A549 (cell line): ENCODE measurements at regions not wholly inside any gene's neighbourhood (a gene's known extent, or its start where the extent isn't known, plus 50 kb on each side); places are given as distances from the start of the nearest gene placed in this dataset.

Source experiments
- ATAC-seq, 2 experiments: fragments of 200-7000 bp in 1 of 2; fragments of >200 bp in 1 of 2; cut with Nextera tagmentation in 1 of 2; cut with Tn5 transposase in 1 of 2; 3 replicates each; pipeline versions ENCODE4 v1.8.0 to v1.9.1; 2018 to 2020; ENCODE audit warnings: mild to moderate bottlenecking in 1 of 2, moderate library complexity in 1 of 2
- CTCF ChIA-PET: fragments of 300-600 bp; sonication (Branson Sonifier 250); formaldehyde crosslinking; extraction: SDS; loops from one replicate; lab custom pipeline; 2021; ENCODE audit warnings: antibody characterized with exemption, inconsistent platforms; lab: Yijun Ruan, JAX
- POLR2A ChIA-PET: fragments of 350-600 bp; formaldehyde crosslinking; extraction: SDS; loops from one replicate; lab custom pipeline; 2021; ENCODE audit warnings: antibody characterized with exemption, inconsistent platforms; lab: Yijun Ruan, JAX
- DNase-seq, 2 experiments: peaks; one replicate each; pipeline versions ENCODE4 v3.0.0 to v3.0.0-alpha.2; 2011 to 2016; ENCODE audit warnings: low read depth in 1 of 2, low spot score in 1 of 2
- FAIRE-seq: peaks from 2 replicates; lab custom pipeline; 2011; peaks lifted over from hg19 to GRCh38; lab: Jason Lieb, UNC
- H3K27ac ChIP-seq, 2 experiments: fragments of >200 bp; sonication (Bioruptor Twin); formaldehyde crosslinking; 3 replicates each; pipeline ENCODE4 v1.5.1; 2016 to 2017
- H3K4me1 ChIP-seq: fragments of >200 bp; sonication (Bioruptor Twin); formaldehyde crosslinking; 3 replicates; pipeline ENCODE4 v1.6.1; 2016
- H3K4me2 ChIP-seq: fragments of >200 bp; sonication (Bioruptor Twin); formaldehyde crosslinking; 3 replicates; pipeline ENCODE4 v1.6.1; 2016
- H3K4me3 ChIP-seq: fragments of >200 bp; sonication (Bioruptor Twin); formaldehyde crosslinking; 3 replicates; pipeline ENCODE4 v1.5.1; 2016
- H3K9me3 ChIP-seq: fragments of >200 bp; sonication (Bioruptor Twin); formaldehyde crosslinking; 3 replicates; pipeline ENCODE4 v1.6.1; 2016
- CBX8 ChIP-seq: fragments of 200-600 bp; sonication (generic); IDR thresholded peaks from 2 replicates; pipeline ENCODE4 v1.6.1; 2016
- CEBPB ChIP-seq, 2 experiments: fragments of >200 bp in 1 of 2; sonication (Bioruptor Twin) in 1 of 2; formaldehyde crosslinking in 1 of 2; IDR thresholded peaks; 2 replicates each; pipeline ENCODE4 v1.6.1; 2012 to 2016
- CHD2 ChIP-seq: fragments of 150-350 bp; IDR thresholded peaks from 2 replicates; pipeline ENCODE4 v1.6.1; 2014; ENCODE audit warnings: low read length; ENCODE audit not compliant: partially characterized antibody
- E2F6 ChIP-seq: IDR thresholded peaks from 2 replicates; pipeline ENCODE4 v1.6.1; 2012; ENCODE audit warnings: low read depth, borderline replicate concordance
- EHF ChIP-seq: fragments of 250-450 bp; sonication (Bioruptor Pico); IDR thresholded peaks from 2 replicates; pipeline ENCODE4 v1.5.0; 2020; ENCODE audit warnings: mild to moderate bottlenecking
- EHMT2 ChIP-seq: fragments of 200-600 bp; sonication (generic); IDR thresholded peaks from 2 replicates; pipeline ENCODE4 v1.6.1; 2016; ENCODE audit warnings: antibody characterized with exemption, low read depth, mild to moderate bottlenecking, moderate library complexity
- ELK1 ChIP-seq: fragments of 150-350 bp; IDR thresholded peaks from 2 replicates; pipeline ENCODE4 v1.6.1; 2014; ENCODE audit warnings: low read depth, mild to moderate bottlenecking, low read length
- FOSB ChIP-seq: fragments of 250-450 bp; sonication (Bioruptor Pico); IDR thresholded peaks from 2 replicates; pipeline ENCODE4 v1.5.0; 2020; ENCODE audit warnings: mild to moderate bottlenecking, moderate library complexity
- FOXS1 ChIP-seq: fragments of 250-450 bp; sonication (Bioruptor Pico); IDR thresholded peaks from 2 replicates; pipeline ENCODE4 v1.5.0; 2020; ENCODE audit warnings: mild to moderate bottlenecking, moderate library complexity
- GATA3 ChIP-seq: IDR thresholded peaks from 2 replicates; pipeline ENCODE4 v1.6.1; 2012; ENCODE audit warnings: borderline replicate concordance
- HEYL ChIP-seq: fragments of 250-450 bp; sonication (Bioruptor Pico); IDR thresholded peaks from 2 replicates; pipeline ENCODE4 v1.8.0; 2021; ENCODE audit warnings: mild to moderate bottlenecking, moderate library complexity
- HOXA7 ChIP-seq: fragments of 250-450 bp; sonication (Bioruptor Pico); IDR thresholded peaks from 2 replicates; pipeline ENCODE4 v1.5.0; 2020; ENCODE audit warnings: mild to moderate bottlenecking, moderate library complexity
- HOXB13 ChIP-seq: fragments of 250-450 bp; sonication (Bioruptor Pico); IDR thresholded peaks from 2 replicates; pipeline ENCODE4 v1.5.0; 2020; ENCODE audit warnings: low read depth, mild to moderate bottlenecking, moderate library complexity
- HOXB5 ChIP-seq: fragments of 250-450 bp; sonication (Bioruptor Pico); IDR thresholded peaks from 2 replicates; pipeline ENCODE4 v1.5.0; 2020; ENCODE audit warnings: mild to moderate bottlenecking, moderate library complexity
- JUN ChIP-seq, 2 experiments: fragments of >200 bp; sonication (Bioruptor Twin); formaldehyde crosslinking; IDR thresholded peaks; 2 replicates in 1 of 2; 3 replicates in 1 of 2; pipeline ENCODE4 v1.6.1; 2016 to 2017
- JUNB ChIP-seq: fragments of >200 bp; sonication (Bioruptor Twin); formaldehyde crosslinking; IDR thresholded peaks from 2 replicates; pipeline ENCODE4 v1.6.1; 2016
- KDM1A ChIP-seq: fragments of 200-600 bp; sonication (generic); IDR thresholded peaks from 2 replicates; pipeline ENCODE4 v1.6.1; 2016; ENCODE audit warnings: low read depth, mild to moderate bottlenecking
- MAFK ChIP-seq: fragments of 450-650 bp; IDR thresholded peaks from 2 replicates; pipeline ENCODE4 v1.6.1; 2014; ENCODE audit not compliant: partially characterized antibody
- MAZ ChIP-seq: fragments of 150-350 bp; IDR thresholded peaks from 2 replicates; pipeline ENCODE4 v1.6.1; 2014; ENCODE audit warnings: antibody characterized with exemption, low read depth, low read length, borderline replicate concordance
- MYC ChIP-seq: IDR thresholded peaks from 2 replicates; pipeline ENCODE4 v1.6.1; 2012; ENCODE audit warnings: mild to moderate bottlenecking, inconsistent platforms, low read length, improper control_type of control experiment, borderline replicate concordance
- NFE2L2 ChIP-seq: fragments of 150-350 bp; conservative IDR thresholded peaks from 2 replicates; pipeline ENCODE4 v1.6.1; 2014; ENCODE audit warnings: low read length
- NPAS2 ChIP-seq: fragments of 250-450 bp; sonication (Bioruptor Pico); IDR thresholded peaks from 2 replicates; pipeline ENCODE4 v1.8.0; 2022; ENCODE audit warnings: mild to moderate bottlenecking, moderate library complexity, borderline replicate concordance
- PHF8 ChIP-seq: fragments of 200-600 bp; sonication (generic); IDR thresholded peaks from 2 replicates; pipeline ENCODE4 v1.6.1; 2016; ENCODE audit warnings: low read depth, mild to moderate bottlenecking, antibody characterized with exemption, moderate library complexity, borderline replicate concordance
- POLR2AphosphoS2 ChIP-seq: conservative IDR thresholded peaks from 2 replicates; pipeline ENCODE4 v1.6.1; 2012; ENCODE audit warnings: low read length, improper control_type of control experiment, inconsistent platforms
- RAD21 ChIP-seq, 2 experiments: fragments of >200 bp in 1 of 2; sonication (Bioruptor Twin) in 1 of 2; formaldehyde crosslinking in 1 of 2; IDR thresholded peaks in 1 of 2; conservative IDR thresholded peaks in 1 of 2; 2 replicates in 1 of 2; 3 replicates in 1 of 2; pipeline ENCODE4 v1.6.1; 2012 to 2018; ENCODE audit warnings: inconsistent platforms in 1 of 2
- RARB ChIP-seq: fragments of 250-450 bp; sonication (Bioruptor Pico); IDR thresholded peaks from 2 replicates; pipeline ENCODE4 v1.8.0; 2021; ENCODE audit warnings: mild to moderate bottlenecking, moderate library complexity
- RCOR1 ChIP-seq: fragments of 150-350 bp; IDR thresholded peaks from 2 replicates; pipeline ENCODE4 v1.6.1; 2014; ENCODE audit warnings: antibody characterized with exemption, low read length, low read depth
- SMC3 ChIP-seq: fragments of >200 bp; sonication (Bioruptor Twin); formaldehyde crosslinking; IDR thresholded peaks from 3 replicates; pipeline ENCODE4 v1.6.1; 2018; ENCODE audit warnings: inconsistent platforms
- SREBF2 ChIP-seq: fragments of 450-650 bp; IDR thresholded peaks from 2 replicates; pipeline ENCODE4 v1.6.1; 2014; ENCODE audit warnings: mild to moderate bottlenecking, moderate library complexity
- TP53 ChIP-seq: fragments of 250-450 bp; sonication (Bioruptor Pico); IDR thresholded peaks from 2 replicates; pipeline ENCODE4 v1.5.0; 2021; ENCODE audit warnings: mild to moderate bottlenecking, moderate library complexity
- ZC3H11A ChIP-seq: fragments of 450-650 bp; IDR thresholded peaks from 2 replicates; pipeline ENCODE4 v1.6.1; 2014; ENCODE audit warnings: antibody characterized with exemption, mild to moderate bottlenecking
- ZFP36 ChIP-seq: fragments of 450-650 bp; IDR thresholded peaks from 2 replicates; pipeline ENCODE4 v1.6.1; 2014; ENCODE audit warnings: borderline replicate concordance; ENCODE audit not compliant: partially characterized antibody
- ZNF302 ChIP-seq: fragments of 250-450 bp; sonication (Bioruptor Pico); IDR thresholded peaks from 2 replicates; pipeline ENCODE4 v1.9.0; 2021; ENCODE audit warnings: inconsistent platforms, mild to moderate bottlenecking, moderate library complexity
- ZSCAN20 ChIP-seq: fragments of 250-450 bp; sonication (Bioruptor Pico); IDR thresholded peaks from 2 replicates; pipeline ENCODE4 v1.8.0; 2022; ENCODE audit warnings: mild to moderate bottlenecking, moderate library complexity
- WGBS: methylation state at CpG from one replicate; pipeline ENCODE4 v1.1.6; 2017; ENCODE audit errors: missing lambda C conversion rate; 5-methylcytosine and 5-hydroxymethylcytosine counted together
- TF ChIP-seq, protein P1 (sequence below): fragments of 250-450 bp; sonication (Bioruptor Pico); IDR thresholded peaks from 2 replicates; pipeline ENCODE4 v1.5.0; 2020; ENCODE audit warnings: low read depth, mild to moderate bottlenecking, moderate library complexity
- TF ChIP-seq, protein P2 (sequence below): fragments of >200 bp; sonication (Bioruptor Twin); formaldehyde crosslinking; IDR thresholded peaks from 2 replicates; pipeline ENCODE4 v1.6.1; 2016

- no peak for TF ChIP-seq RCOR1
- no peak for TF ChIP-seq FOXS1 (CRISPR knock-in tag)
- TF ChIP-seq ZNF302 (CRISPR knock-in tag) = no peak
- no peak for TF ChIP-seq HOXA7 (CRISPR knock-in tag)
- TF ChIP-seq PHF8 = no peak
- TF ChIP-seq HOXB13 (CRISPR knock-in tag) = no peak
- TF ChIP-seq EHF (CRISPR knock-in tag) = no peak
These were observed 691.3 kb upstream of the CXADR start (continued) for GRCh38 chr21:16821588-16821987.

- ChIA-PET CTCF (no interaction called here), POLR2A (no interaction called here)
- H3K9me3 ChIP-seq = no peaks in the 10 kb centered on the region
- DNase-seq (no peak), FAIRE-seq (no peak), ATAC-seq (no peak)
- 73% methylated on average over 3 of the region's 3 CpGs for WGBS
- H3K4me3 ChIP-seq = no peak overlapping the region
- H3K4me1 ChIP-seq = no peaks in the 10 kb centered on the region
- TF ChIP-seq GATA3 = no peak
- no peak for TF ChIP-seq CHD2
- no peak for TF ChIP-seq ZFP36
- no peak for TF ChIP-seq TP53 (CRISPR knock-in tag)
- TF ChIP-seq FOSB (CRISPR knock-in tag) = no peak
- no peak for TF ChIP-seq E2F6
- TF ChIP-seq, protein P1, sequence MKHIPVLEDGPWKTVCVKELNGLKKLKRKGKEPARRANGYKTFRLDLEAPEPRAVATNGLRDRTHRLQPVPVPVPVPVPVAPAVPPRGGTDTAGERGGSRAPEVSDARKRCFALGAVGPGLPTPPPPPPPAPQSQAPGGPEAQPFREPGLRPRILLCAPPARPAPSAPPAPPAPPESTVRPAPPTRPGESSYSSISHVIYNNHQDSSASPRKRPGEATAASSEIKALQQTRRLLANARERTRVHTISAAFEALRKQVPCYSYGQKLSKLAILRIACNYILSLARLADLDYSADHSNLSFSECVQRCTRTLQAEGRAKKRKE = no peak
- TF ChIP-seq JUN (IDR thresholded peaks at IDR 0.05) = no peak
- no peak for TF ChIP-seq SMC3
- no peak for TF ChIP-seq CBX8
- TF ChIP-seq SREBF2 = no peak
- no peak for TF ChIP-seq HEYL (CRISPR knock-in tag)
- no peak for TF ChIP-seq ELK1
- no peak for TF ChIP-seq POLR2AphosphoS2
- TF ChIP-seq RARB (CRISPR knock-in tag) = no peak
- no peak for TF ChIP-seq EHMT2
- TF ChIP-seq HOXA7 (CRISPR knock-in tag) = no peak
- TF ChIP-seq ZSCAN20 (CRISPR knock-in tag) = no peak
- no peak for TF ChIP-seq PHF8
- H3K27ac ChIP-seq = no peak overlapping the region
- no peak overlapping the region for H3K4me2 ChIP-seq
These were observed 683.3 kb upstream of the CXADR start for GRCh38 chr21:16829532-16829931.

DNA sequence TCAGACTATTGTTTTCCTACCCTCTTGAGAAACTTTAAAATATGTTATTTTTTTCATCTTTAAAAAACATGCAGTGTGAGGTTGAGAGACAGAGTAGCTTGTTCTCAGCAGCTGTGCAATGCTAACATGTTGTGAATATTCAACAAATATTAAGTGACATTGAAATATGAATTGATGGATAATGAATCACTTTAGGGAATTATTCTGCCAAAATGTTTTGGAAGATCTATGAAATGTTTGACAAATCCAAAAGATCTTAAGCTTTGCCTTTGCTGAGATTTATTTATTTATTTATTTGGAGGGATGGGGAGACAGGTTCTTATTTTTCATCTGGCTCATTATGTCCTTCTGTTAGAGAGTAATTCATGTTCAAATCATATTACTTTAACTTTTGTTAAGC, 680.1 kb upstream of the CXADR start:
- CTCF ChIA-PET = no interaction called here
- TF ChIP-seq CEBPB (IDR thresholded peaks at IDR 0.05) (no peak), EHF (CRISPR knock-in tag) (no peak), NPAS2 (CRISPR knock-in tag) (no peak), KDM1A (no peak), SMC3 (no peak), MAZ (no peak), MYC (no peak), PHF8 (no peak), JUN (IDR thresholded peaks at IDR 0.05) (no peak), NFE2L2 (no peak), HOXB5 (CRISPR knock-in tag) (no peak), ZFP36 (no peak), MAFK (no peak), RAD21 (conservative IDR thresholded peaks at IDR 0.05 in 1 of 2, IDR thresholded peaks at IDR 0.05 in 1 of 2) (no peak), JUNB (no peak), ZC3H11A (no peak)
- TF ChIP-seq, protein P2, sequence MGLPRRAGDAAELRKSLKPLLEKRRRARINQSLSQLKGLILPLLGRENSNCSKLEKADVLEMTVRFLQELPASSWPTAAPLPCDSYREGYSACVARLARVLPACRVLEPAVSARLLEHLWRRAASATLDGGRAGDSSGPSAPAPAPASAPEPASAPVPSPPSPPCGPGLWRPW = no peak
- ATAC-seq (no peak), FAIRE-seq (no peak), DNase-seq (no peak)
- POLR2A ChIA-PET = no interaction called here
- Histone ChIP-seq H3K27ac (no peak overlapping the region), H3K9me3 (no peaks in the 10 kb centered on the region), H3K4me1 (no peaks in the 10 kb centered on the region), H3K4me3 (no peak overlapping the region), H3K4me2 (no peak overlapping the region)
